GM12892 (cell line): ENCODE measurements at regions not wholly inside any gene's neighbourhood (a gene's known extent, or its start where the extent isn't known, plus 50 kb on each side); places are given as distances from the start of the nearest gene placed in this dataset.

ENCODE experiments used
- DNase-seq: peaks from one replicate; pipeline ENCODE4 v3.0.0; 2011; ENCODE audit not compliant: insufficient read length
- FAIRE-seq: peaks from 2 replicates; lab custom pipeline; 2011; peaks lifted over from hg19 to GRCh38; lab: Jason Lieb, UNC
- POLR2A ChIP-seq: IDR thresholded peaks from 2 replicates; pipeline ENCODE4 v1.6.1; 2011; ENCODE audit warnings: low read depth, low read length, control low read depth
- POLR2AphosphoS5 ChIP-seq: IDR thresholded peaks from 2 replicates; pipeline ENCODE4 v1.6.1; 2011; ENCODE audit warnings: low read depth, low read length, control low read depth
- TAF1 ChIP-seq: IDR thresholded peaks from 2 replicates; pipeline ENCODE4 v1.6.1; 2011; ENCODE audit warnings: low read depth, mild to moderate bottlenecking, control low read depth, low read length, borderline replicate concordance

- DNase-seq (no peak), FAIRE-seq (no peak)
- no peak for TF ChIP-seq POLR2A
- no peak for TF ChIP-seq TAF1
Measured at GRCh38 chr5:12467799-12468198, 563.6 kb upstream of the CTNND2 start.

- TF ChIP-seq TAF1 (no peak), POLR2AphosphoS5 (no peak), POLR2A (no peak)
- FAIRE-seq = no peak
- DNase-seq = no peak
Measured at GRCh38 chr5:12460493-12461261, 556.4 kb upstream of the CTNND2 start.

- FAIRE-seq = no peak
- no peak for DNase-seq
- no peak for TF ChIP-seq POLR2AphosphoS5
- no peak for TF ChIP-seq POLR2A
- TF ChIP-seq TAF1 = no peak
Measured at GRCh38 chr5:12459326-12459725, 555.1 kb upstream of the CTNND2 start.

- TF ChIP-seq POLR2AphosphoS5 = no peak
- TF ChIP-seq POLR2A = no peak
- TF ChIP-seq TAF1 = no peak
- no peak for DNase-seq
- no peak for FAIRE-seq
Measured at GRCh38 chr5:12419075-12419474, 514.8 kb upstream of the CTNND2 start.

- TF ChIP-seq POLR2A (no peak), TAF1 (no peak), POLR2AphosphoS5 (no peak)
- FAIRE-seq = no peak
- DNase-seq = no peak
Measured at GRCh38 chr5:12413585-12413984, 509.3 kb upstream of the CTNND2 start.

- DNase-seq = no peak
- TF ChIP-seq POLR2A = no peak
- TF ChIP-seq TAF1 = no peak
- no peak for TF ChIP-seq POLR2AphosphoS5
- FAIRE-seq = no peak
Measured at GRCh38 chr5:12413075-12413474, 508.8 kb upstream of the CTNND2 start.

- DNase-seq (no peak), FAIRE-seq (no peak)
- no peak for TF ChIP-seq POLR2A
Measured at GRCh38 chr5:12399868-12400267, 495.6 kb upstream of the CTNND2 start.

- TF ChIP-seq POLR2AphosphoS5 (no peak), POLR2A (no peak), TAF1 (no peak)
- no peak for FAIRE-seq
- no peak for DNase-seq
Measured at GRCh38 chr5:12392246-12392645, 488.0 kb upstream of the CTNND2 start.

GRCh38 chr5:12385095-12385494, 480.8 kb upstream of the CTNND2 start:
- TF ChIP-seq POLR2A (no peak), POLR2AphosphoS5 (no peak), TAF1 (no peak)
- FAIRE-seq = no peak
- DNase-seq = no peak

GRCh38 chr5:12384005-12384404, 479.8 kb upstream of the CTNND2 start:
- TF ChIP-seq POLR2AphosphoS5 = no peak
- no peak for TF ChIP-seq POLR2A
- TF ChIP-seq TAF1 = no peak
- DNase-seq (no peak), FAIRE-seq (no peak)

GRCh38 chr5:12367973-12368372, 463.7 kb upstream of the CTNND2 start:
- no peak for FAIRE-seq
- TF ChIP-seq TAF1 (no peak), POLR2A (no peak), POLR2AphosphoS5 (no peak)

GRCh38 chr5:12360218-12360617, 456.0 kb upstream of the CTNND2 start:
- no peak for TF ChIP-seq POLR2A
- TF ChIP-seq POLR2AphosphoS5 = no peak
- no peak for TF ChIP-seq TAF1
- no peak for DNase-seq
- FAIRE-seq = no peak

More at GRCh38 chr5:12367973-12368372, 463.7 kb upstream of the CTNND2 start:
- no peak for DNase-seq

GRCh38 chr5:12358371-12359090, 454.3 kb upstream of the CTNND2 start:
- TF ChIP-seq TAF1 = no peak
- TF ChIP-seq POLR2AphosphoS5 = no peak
- TF ChIP-seq POLR2A = no peak
- DNase-seq (no peak), FAIRE-seq (no peak)
